Ishikawa (cell line): ENCODE measurements at regions not wholly inside any gene's neighbourhood (a gene's known extent, or its start where the extent isn't known, plus 50 kb on each side); places are given as distances from the start of the nearest gene placed in this dataset.

Source experiments
- CEBPB ChIP-seq: IDR thresholded peaks from 2 replicates; pipeline ENCODE4 v1.6.1; 2012
- EGR1 ChIP-seq: IDR thresholded peaks from 2 replicates; pipeline ENCODE4 v1.6.1; 2012
- EP300 ChIP-seq: IDR thresholded peaks from 2 replicates; pipeline ENCODE4 v1.6.1; 2012; ENCODE audit warnings: borderline replicate concordance
- YY1 ChIP-seq: IDR thresholded peaks from 2 replicates; pipeline ENCODE4 v1.6.1; 2012; ENCODE audit warnings: low read depth
- ZBTB7A ChIP-seq: IDR thresholded peaks from 2 replicates; pipeline ENCODE4 v1.6.1; 2012; ENCODE audit warnings: low read depth
- TF ChIP-seq, protein P1 (sequence below): IDR thresholded peaks from 2 replicates; pipeline ENCODE4 v1.6.1; 2012

- TF ChIP-seq YY1 (no peak), EP300 (no peak), ZBTB7A (no peak), EGR1 (no peak), CEBPB (no peak)
- TF ChIP-seq, protein P1, sequence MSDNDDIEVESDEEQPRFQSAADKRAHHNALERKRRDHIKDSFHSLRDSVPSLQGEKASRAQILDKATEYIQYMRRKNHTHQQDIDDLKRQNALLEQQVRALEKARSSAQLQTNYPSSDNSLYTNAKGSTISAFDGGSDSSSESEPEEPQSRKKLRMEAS: no peak
These were observed 1399.7 kb upstream of the CADM2 start for GRCh38 chr3:83559082-83559481.
